ENCODE measurements at regions not wholly inside any gene's neighbourhood (a gene's known extent, or its start where the extent isn't known, plus 50 kb on each side); places are given as distances from the start of the nearest gene placed in this dataset.

- no peak for DNase-seq
Measured at GRCh38 chr4:124279741-124280140, 432.8 kb downstream of the ANKRD50 start.

DNA sequence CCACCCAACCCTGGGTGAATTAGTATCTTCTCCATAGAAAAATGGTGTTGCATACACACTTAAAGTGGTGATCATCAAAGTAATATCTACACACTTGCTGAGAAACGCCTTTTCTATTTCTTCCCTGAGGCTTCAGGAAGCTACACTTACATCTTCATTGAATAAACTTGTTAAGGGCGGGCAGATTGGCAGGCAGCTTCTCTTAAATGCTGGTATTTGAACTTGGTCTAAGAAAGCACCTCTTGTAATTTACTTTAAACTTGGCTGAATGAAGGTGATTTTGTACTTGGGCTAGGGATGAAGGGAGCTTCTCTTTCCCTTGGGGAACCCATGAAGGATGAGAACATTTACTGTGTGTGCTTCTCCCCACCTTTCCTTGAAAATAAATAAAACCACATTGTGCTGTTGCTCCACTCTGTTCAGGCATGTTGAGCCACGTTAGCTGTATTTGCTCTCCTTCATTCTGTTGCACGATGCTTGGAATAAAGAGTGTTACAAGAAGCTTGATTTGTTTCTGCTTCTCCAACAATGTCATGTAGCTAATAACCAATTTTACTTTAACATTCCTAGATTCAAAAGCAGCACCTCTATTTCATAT, 430.1 kb downstream of the ANKRD50 start:
- DNase-seq, result no peak

GRCh38 chr4:124288706-124289486, 423.6 kb downstream of the ANKRD50 start:
- DNase-seq, result no peak

- DNase-seq, result no peak
Measured at GRCh38 chr4:124290678-124291077, 421.9 kb downstream of the ANKRD50 start.

DNA sequence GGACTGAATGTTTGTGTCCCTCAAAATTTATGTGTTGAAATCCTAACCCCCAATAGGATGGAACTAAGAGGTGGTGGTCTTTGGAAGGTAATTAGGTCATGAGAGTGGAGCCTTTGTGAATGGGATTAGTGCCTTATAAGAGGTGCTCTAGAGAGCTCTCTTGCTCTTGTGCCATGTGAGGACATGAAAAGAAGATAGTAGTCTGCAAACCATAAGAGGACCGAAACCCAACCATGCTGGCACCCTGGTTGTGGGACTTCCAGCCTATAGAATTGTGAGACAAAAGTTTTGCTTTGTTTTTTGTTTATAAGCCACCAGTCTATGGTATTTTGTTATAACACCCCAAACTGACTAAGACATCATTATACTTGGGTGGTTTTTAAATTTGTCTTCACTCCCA, 417.1 kb downstream of the ANKRD50 start:
- no peak for DNase-seq

- no peak for DNase-seq
Measured at GRCh38 chr4:124304941-124305340, 407.6 kb downstream of the ANKRD50 start.

GRCh38 chr4:124306352-124306751, 406.2 kb downstream of the ANKRD50 start:
- no peak for DNase-seq

DNA sequence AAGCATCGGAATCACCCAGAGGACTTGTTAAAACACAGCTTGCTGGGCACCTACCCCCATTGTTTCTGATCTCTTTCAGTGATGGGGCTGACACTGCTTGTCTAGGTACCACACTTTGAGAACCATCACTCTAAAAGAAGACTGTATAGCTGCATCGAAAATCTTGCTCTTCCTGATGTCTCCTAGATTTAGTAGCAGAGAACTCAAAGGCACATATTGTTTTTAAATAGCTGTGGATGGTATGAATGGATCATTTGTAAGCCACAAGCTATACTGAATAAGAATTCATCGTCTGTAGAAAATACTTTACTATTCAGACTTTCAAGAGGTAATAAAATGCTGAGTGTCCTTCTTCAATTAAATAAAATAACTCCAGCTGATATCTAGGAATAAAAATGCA, 405.4 kb downstream of the ANKRD50 start:
- DNase-seq, result no peak

DNA sequence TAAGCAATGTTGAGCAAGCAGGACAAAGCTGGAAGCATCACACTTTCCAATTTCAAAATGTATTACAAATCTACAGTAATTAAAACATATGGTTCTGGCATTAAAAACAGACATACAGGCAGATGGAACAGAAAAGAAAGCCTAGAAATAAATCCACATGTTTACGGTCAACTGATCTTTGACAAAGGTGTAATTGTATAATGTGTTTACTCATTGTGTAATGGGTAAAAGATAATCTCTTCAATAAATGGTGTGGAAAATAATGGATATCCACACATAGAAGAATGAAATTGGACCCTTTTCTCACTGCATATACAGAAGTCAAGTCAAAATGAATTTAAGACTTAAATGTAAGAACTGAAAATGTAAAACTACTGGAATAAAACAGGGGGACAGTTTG, 394.2 kb downstream of the ANKRD50 start:
- no peak for DNase-seq

DNA sequence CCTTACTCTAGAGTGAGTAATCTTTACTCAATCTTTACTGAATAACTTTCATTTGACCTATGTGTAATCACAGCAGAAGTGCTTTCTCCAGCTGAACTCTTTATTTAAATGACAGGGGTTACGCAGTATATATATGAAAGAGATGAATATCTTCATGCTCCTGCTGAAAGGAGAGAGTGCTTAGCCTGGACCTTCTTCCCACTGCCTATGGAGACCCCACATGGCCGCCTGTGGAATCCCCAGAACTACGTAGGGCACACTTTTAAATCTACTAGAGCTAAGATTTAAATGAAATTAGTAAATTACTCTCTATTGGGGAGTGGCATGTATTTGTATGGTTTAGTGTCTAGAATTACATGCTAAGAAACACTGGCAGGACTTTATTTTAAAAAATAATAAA, 391.2 kb downstream of the ANKRD50 start:
- DNase-seq, result no peak

- no peak for DNase-seq
Measured at GRCh38 chr4:124322234-124323065, 390.1 kb downstream of the ANKRD50 start.

- DNase-seq, result no peak
Measured at GRCh38 chr4:124325690-124326089, 386.8 kb downstream of the ANKRD50 start.

- no peak for DNase-seq
Measured at GRCh38 chr4:124329134-124329533, 383.4 kb downstream of the ANKRD50 start.

DNA sequence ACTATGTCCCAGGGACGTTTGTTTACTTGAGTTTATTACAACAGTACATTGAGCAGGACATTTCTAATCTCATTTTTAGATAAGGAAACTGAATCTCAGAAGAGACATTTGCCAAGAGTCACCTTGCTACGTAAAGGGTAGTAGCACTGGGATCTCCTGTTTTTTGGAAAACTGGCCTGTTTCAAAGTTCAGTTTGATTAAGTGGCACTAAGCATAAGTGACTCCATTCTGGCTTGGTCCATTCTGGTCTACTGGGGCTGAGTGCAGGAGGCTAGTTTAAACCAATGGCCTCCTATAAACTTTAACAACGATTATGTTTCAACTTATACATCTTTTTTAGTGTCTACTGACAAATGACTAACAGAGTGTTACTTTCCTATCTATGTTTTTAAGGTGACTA, 382.5 kb downstream of the ANKRD50 start:
- no peak for DNase-seq

DNA sequence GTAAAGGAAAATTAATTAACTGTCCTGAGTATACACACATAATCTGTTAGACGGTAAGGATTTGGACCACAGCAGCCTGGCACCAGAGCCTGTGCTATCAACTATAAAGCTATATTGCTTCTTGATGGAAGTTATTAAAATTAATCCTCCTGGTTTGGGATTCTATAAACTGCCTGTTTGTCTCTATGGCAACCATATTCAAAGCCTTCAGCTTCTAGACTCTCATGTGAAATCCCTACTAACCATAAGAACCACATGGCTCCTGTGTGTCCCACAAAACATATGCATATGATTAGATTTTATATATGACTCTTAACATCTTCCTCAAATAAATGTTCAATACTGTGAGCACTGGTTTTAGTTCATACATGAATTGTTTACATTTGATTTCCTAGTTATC, 380.8 kb downstream of the ANKRD50 start:
- DNase-seq, result no peak

DNA sequence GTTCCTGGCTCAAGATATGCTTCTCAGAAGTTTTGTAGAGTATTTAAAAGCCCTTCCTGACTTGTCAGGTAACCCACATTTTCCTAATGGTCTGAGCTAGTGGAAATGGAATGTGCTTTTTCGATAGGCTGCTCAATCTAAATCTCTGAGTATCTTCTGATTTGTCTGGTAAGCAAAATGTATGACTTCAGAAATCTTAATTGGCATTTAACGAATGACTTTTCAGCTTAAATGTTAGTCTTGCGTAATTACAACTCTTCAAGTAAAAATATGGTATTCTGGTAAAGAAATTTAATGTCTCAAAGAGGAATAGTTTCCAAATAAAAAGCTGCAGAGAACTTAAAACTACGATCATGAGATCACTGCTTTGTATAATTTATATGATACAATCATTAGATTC, 379.1 kb downstream of the ANKRD50 start:
- DNase-seq, result no peak

GRCh38 chr4:124334119-124334518, 378.4 kb downstream of the ANKRD50 start:
- DNase-seq, result no peak

DNA sequence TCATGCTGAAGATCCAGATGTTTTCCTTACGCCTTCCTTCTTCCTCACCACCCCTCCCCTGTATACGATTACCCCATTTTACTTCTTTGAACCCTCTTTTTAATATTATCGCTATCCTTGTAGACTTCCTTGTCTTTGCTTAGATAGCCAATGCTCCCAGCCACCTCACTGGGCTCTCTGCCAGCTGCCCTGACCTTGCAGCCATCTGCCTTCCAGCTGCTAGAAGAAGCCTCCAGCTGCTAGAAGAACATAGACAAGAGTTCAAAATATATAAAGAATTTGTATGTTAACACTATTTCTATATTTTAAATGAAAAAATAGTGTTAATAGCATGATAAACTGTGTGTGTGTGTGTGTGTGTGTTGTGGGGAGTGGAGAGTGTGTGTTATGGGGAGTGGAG, 374.7 kb downstream of the ANKRD50 start:
- DNase-seq, result no peak

- no peak for DNase-seq
Measured at GRCh38 chr4:124343661-124344171, 368.8 kb downstream of the ANKRD50 start.

DNA sequence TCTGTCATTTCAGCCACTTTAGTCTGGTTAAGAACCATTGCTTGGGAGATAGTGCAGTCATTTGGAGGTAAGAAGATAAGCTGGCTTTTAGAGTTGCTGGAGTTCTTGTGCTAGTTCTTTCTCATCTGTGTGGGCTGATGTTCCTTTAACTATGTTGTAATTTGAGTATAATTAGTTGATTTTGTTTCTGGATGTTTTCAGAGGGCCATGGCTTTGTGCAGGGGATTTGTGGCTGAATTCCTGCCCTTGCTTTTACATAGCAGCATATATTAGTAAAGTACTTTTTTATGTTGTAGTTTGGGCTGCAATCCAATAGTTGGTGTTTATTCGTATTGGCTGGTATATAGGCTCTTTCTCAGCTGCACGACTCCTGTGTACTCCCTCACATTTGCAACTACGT, 339.6 kb downstream of the ANKRD50 start:
- DNase-seq, result no peak

GRCh38 chr4:124386163-124386562, 326.4 kb downstream of the ANKRD50 start:
- DNase-seq, result no peak

DNA sequence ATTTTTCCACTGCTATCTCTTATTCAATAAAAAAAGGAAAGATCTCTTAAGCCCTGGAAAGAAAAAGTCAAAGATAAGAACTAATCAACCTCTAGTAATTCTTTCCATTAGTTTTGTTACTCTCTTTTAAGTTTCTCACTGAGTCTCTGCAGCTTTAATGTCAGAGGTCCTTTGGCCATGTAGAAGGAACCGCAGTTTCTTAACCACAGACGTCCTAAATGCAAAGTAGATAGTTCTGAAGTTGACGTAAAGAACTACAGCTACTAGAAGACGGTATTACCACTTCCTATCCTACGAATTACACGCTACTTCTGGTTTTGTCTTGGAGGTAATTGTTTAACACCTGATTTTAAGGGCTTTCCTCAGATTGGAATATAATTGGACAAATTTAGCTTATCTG, 325.9 kb downstream of the ANKRD50 start:
- no peak for DNase-seq

- DNase-seq, result no peak
Measured at GRCh38 chr4:124389591-124389990, 322.9 kb downstream of the ANKRD50 start.

DNA sequence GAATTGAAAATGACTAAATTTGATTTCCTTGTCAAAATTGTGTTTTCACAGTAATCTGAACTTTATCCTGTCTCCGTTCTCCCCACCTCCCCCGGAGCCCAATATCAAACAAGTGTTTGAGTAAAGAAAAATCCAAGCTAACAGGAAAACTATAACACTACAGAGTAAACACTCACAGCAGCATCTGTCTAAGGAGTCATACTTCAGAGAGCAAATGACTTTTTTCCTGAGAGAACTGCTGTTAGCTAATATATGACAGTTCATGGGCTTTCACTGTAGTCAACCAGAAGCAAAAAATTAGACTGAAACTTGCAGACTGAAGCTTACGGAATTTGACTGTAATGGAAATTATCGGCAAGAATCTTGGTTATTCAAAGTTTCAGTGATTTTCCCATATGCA, 321.7 kb downstream of the ANKRD50 start:
- DNase-seq, result no peak

Data from stimulated activated CD4-positive, alpha-beta T cell treated with anti-CD3 and anti-CD28 coated beads, Interleukin-15, amount 100 ng/mL, for 24 hours (primary cell).